GM18909 (cell line): ENCODE measurements at regions not wholly inside any gene's neighbourhood (a gene's known extent, or its start where the extent isn't known, plus 50 kb on each side); places are given as distances from the start of the nearest gene placed in this dataset.

Experiments
- ATAC-seq: cut with Tn5 transposase; IDR thresholded peaks from one replicate; pipeline ENCODE4 v1.9.1; 2021; ENCODE audit warnings: mild to moderate bottlenecking; ENCODE audit not compliant: unreplicated experiment, poor library complexity

DNA sequence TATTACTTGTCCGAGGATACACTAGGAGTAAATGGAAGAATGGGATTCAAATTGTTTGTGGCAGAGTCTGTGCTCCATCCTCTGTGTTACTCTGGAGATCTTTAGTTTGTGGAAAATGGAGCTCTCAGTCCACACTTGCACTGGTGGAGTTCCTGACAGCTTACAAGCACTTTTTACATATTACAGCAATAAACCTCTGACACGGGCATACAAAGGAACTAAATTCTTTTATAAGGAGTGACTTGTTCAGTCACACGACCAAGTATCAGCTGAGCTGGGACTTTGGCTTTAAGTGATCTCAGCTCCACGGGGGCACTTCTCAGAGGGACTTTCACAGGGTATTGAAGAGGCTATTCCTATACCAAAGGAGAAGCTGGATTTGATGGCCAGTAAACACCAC lies 417.5 kb downstream of the LRIG3 start:
- no peak for ATAC-seq

- ATAC-seq = no peak
Observed at GRCh38 chr12:58503731-58504130, 416.6 kb downstream of the LRIG3 start.

GRCh38 chr12:58504143-58504938 lies 416.0 kb downstream of the LRIG3 start:
- no peak for ATAC-seq

GRCh38 chr12:58509116-58509885 lies 411.0 kb downstream of the LRIG3 start:
- ATAC-seq = no peak

DNA sequence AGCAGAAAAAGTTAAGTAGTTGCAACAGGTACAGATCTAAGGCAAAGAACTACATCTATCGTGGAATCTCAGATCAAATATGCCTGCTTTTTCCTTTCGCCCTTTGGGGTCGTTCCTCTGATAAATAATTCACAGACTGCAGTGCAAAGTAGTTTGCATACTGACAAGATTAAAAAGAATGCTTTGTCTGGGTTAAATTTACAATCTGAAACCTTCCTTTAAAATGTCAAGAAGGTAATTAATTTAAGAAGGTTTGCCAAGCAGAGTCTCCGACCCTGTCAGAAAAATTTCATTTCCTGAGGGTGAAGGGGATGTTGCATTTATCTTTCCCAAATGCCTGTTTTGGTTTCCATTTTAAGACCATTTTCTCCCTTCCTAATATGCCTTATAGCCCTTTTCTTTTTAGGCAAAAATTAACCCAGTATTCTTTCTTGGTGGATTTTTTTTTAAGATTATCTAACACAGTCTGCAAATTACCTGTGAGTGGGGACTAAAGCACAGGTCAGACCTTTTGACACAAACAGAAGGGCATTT lies 406.9 kb downstream of the LRIG3 start:
- ATAC-seq = no peak

DNA sequence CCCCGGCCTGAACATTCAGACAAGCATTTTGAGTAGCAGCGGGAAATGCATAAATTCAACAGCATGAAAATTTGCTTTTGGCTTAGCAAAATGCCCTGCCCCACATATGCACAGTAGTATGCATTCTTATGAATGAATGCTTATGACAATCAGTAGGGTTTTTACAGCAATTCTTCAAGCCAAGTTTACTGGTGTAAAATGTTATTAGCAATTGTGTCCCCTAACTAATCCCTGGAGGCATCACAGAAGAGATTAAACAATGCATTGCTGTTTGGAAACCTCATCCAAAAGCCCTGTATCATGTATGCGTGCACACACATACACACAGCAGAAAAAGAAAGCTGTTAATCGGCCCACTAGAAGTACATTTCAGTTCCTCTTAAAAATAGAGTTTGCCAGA lies 406.5 kb downstream of the LRIG3 start:
- ATAC-seq = no peak

- ATAC-seq = no peak
Observed at GRCh38 chr12:58519839-58520238, 400.5 kb downstream of the LRIG3 start.

GRCh38 chr12:58521152-58521551 lies 399.2 kb downstream of the LRIG3 start:
- ATAC-seq = no peak

DNA sequence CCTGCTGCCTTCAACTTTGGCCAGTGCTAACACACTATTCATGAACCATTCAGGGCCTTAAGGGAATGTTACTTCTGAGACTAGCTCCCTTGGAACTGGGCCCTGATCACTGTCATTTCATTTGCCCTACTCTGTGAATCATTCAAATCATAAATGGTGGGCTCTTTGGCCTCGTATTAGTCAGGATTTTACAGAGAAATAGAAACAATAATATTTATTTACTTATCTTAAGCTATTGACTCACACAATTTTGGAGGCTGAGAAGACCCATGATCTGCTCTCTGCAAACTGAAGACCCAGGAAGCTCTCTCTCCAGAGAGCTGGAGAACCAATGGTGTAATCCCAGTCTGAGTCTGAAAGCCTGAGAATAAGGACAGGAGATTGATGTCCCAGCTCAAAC lies 398.5 kb downstream of the LRIG3 start:
- no peak for ATAC-seq

GRCh38 chr12:58523360-58523759 lies 396.9 kb downstream of the LRIG3 start:
- no peak for ATAC-seq

DNA sequence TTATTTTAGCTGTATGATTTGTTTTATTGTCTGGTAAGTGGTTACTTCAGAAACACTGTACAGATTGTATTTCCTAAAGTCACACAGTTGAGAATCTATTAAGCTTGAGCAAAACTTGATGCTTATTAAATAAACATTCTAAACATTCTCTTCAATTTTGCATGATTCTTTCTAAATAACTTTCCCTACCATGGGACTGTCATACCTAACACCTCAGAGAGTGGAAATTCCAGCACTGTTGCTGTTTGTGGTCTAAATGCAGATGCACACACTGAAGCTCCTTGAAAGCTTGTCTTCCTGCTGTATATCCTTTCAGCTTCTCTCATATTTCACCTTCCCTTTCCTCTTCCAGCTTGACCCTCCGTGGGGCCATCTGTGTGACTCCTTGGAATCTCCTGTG lies 392.0 kb downstream of the LRIG3 start:
- no peak for ATAC-seq

- ATAC-seq = no peak
Observed at GRCh38 chr12:58529114-58529665, 391.1 kb downstream of the LRIG3 start.

GRCh38 chr12:58529897-58530741 lies 390.2 kb downstream of the LRIG3 start:
- no peak for ATAC-seq

DNA sequence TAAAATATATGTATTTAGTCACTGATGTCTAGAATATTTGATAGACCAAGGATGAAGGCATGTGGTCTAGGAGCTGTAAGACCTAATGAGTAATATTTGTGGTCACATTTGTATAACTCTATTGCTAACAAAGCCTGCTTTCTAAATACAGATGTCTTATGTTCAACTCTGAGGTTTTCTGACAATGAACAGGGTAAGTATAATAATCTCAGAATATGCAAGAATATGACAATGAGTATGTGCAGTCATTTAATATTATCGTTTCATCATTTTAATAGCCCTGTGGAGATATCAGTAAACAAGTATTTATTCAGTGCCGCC lies 389.6 kb downstream of the LRIG3 start:
- no peak for ATAC-seq

- no peak for ATAC-seq
Observed at GRCh38 chr12:58532855-58533608, 387.3 kb downstream of the LRIG3 start.

GRCh38 chr12:58533652-58534051 lies 386.7 kb downstream of the LRIG3 start:
- no peak for ATAC-seq

DNA sequence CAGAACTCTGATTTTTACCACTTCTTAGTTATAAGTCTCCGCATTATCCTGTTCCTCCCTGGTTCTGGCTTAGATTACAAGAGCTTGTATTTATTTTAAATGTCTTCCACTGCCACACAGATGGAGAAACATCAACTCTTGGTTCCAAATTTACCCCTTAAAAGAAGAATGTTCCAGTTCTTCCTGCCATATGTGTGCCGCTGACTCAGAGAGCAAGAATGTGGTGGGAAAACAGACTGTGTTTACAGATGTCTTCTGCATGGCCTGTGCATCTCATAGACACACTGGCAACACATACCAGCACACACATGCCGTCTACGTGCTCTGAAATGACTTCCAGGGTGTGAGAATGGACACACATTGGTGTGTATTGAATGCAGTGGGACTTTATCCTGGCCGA lies 383.0 kb downstream of the LRIG3 start:
- no peak for ATAC-seq

DNA sequence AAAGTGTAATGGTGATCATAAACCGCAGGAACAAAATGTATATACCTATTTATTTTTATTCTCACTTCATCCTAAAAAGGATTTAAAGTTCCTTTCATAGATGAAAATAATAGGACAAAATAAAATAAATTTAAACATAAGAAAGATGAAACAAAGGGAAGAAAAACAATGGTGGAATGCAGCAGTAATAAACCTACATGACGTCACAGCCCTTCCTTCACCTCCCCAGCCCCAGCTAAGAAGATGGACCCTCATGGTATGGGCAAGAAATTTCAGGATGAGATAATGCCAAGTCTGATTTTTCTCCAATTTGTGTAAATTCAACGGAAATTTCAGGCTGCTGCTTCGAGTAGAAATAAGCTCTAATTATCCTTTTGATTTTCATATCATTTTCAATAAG lies 381.0 kb downstream of the LRIG3 start:
- no peak for ATAC-seq

- peak; percentile 94 for ATAC-seq
Observed at GRCh38 chr12:58540480-58541299, 379.6 kb downstream of the LRIG3 start.
